GM18868 (cell line): ENCODE measurements at regions not wholly inside any gene's neighbourhood (a gene's known extent, or its start where the extent isn't known, plus 50 kb on each side); places are given as distances from the start of the nearest gene placed in this dataset.

Experiments used
- ATAC-seq: cut with Tn5 transposase; IDR thresholded peaks from one replicate; pipeline ENCODE4 v1.9.1; 2021; ENCODE audit warnings: mild to moderate bottlenecking, moderate library complexity; ENCODE audit not compliant: unreplicated experiment

- ATAC-seq: no peak
Measured at GRCh38 chrX:66328950-66329596, 165.0 kb downstream of the HEPH start.

- no peak for ATAC-seq
Measured at GRCh38 chrX:66360894-66361293, 196.8 kb downstream of the HEPH start.

- no peak for ATAC-seq
Measured at GRCh38 chrX:66384722-66385121, 220.7 kb downstream of the HEPH start.

GRCh38 chrX:66399273-66399672 lies 235.2 kb downstream of the HEPH start:
- no peak for ATAC-seq

GRCh38 chrX:66402165-66402564 lies 236.7 kb downstream of the EDA2R start:
- no peak for ATAC-seq

GRCh38 chrX:66408507-66408906 lies 230.4 kb downstream of the EDA2R start:
- peak; percentile 82 for ATAC-seq

GRCh38 chrX:66410806-66411205 lies 228.1 kb downstream of the EDA2R start:
- no peak for ATAC-seq
